Glomerular visceral epithelial cell (primary cell): ENCODE measurements at regions not wholly inside any gene's neighbourhood (a gene's known extent, or its start where the extent isn't known, plus 50 kb on each side); places are given as distances from the start of the nearest gene placed in this dataset.
A peak's percentile ranks its signal among the peaks of the same experiment; 100 is the strongest.
"Not testable (repeated sequence)": the region's sequence is repeated elsewhere in the genome, so short reads cannot be mapped to it uniquely, and the experiment has no call there.

Experiments used
- DNase-seq: peaks from one replicate; pipeline ENCODE4 v3.0.0-alpha.2; 2016; ENCODE audit errors: extremely low spot score

- no peak for DNase-seq
Measured at GRCh38 chr17:28247671-28248555, 71.1 kb upstream of the TMEM97 start.

- DNase-seq = no peak
Measured at GRCh38 chr17:28249706-28250105, 69.3 kb upstream of the TMEM97 start.

- DNase-seq = peak; percentile 12
Measured at GRCh38 chr17:28252436-28252835, 66.6 kb upstream of the TMEM97 start.

GRCh38 chr17:28253663-28254062 lies 65.3 kb upstream of the TMEM97 start:
- DNase-seq = no peak

- no peak for DNase-seq
Measured at GRCh38 chr17:28255616-28256015, 63.4 kb upstream of the TMEM97 start.

GRCh38 chr17:28256370-28256769 lies 62.6 kb upstream of the TMEM97 start:
- no peak for DNase-seq

- DNase-seq = no peak
Measured at GRCh38 chr17:28256881-28257280, 62.1 kb upstream of the TMEM97 start.

- peak; percentile 62 for DNase-seq
Measured at GRCh38 chr17:28258347-28258887, 60.6 kb upstream of the TMEM97 start.

- DNase-seq = no peak
Measured at GRCh38 chr17:28261219-28261618, 57.8 kb upstream of the TMEM97 start.

- not testable (repeated sequence) for DNase-seq
Measured at GRCh38 chr17:28262123-28262745, 56.8 kb upstream of the TMEM97 start.

- not testable (repeated sequence) for DNase-seq
Measured at GRCh38 chr17:28264902-28265548, 54.0 kb upstream of the TMEM97 start.

- not testable (repeated sequence) for DNase-seq
Measured at GRCh38 chr17:28265856-28266546, 53.0 kb upstream of the TMEM97 start.

GRCh38 chr17:28266547-28266920 lies 52.5 kb upstream of the TMEM97 start:
- not testable (repeated sequence) for DNase-seq

GRCh38 chr17:28266926-28267719 lies 51.9 kb upstream of the TMEM97 start:
- not testable (repeated sequence) for DNase-seq

GRCh38 chr17:28267720-28268609 lies 51.0 kb upstream of the TMEM97 start:
- no peak for DNase-seq

GRCh38 chr17:28268610-28269313 lies 50.2 kb upstream of the TMEM97 start:
- DNase-seq = no peak
